ENCODE measurements at regions not wholly inside any gene's neighbourhood (a gene's known extent, or its start where the extent isn't known, plus 50 kb on each side); places are given as distances from the start of the nearest gene placed in this dataset.

DNA sequence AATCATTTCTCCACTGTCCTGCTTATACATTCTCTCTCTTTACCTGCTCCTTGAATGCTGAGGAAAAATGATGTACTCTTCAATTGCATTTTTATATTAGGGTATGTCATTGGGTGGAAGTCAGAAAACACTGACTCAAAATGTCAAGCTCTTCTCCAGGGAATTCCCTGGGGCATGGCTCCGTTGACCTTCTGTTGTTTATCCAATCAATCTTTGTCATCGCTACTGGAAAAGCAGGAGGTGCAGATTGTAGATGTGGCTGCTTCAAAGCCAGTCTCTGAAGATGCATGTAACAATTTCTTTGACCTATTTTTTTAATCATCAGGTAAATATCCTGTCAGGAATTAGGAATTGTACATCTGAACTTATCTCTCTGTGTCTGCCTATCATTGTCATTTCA lies 63.9 kb upstream of the TENT5A start:
- Histone ChIP-seq H3K4me1 (replicated peaks) (no peaks in the 10 kb centered on the region), H3K4me3 (no peak overlapping the region), H3K36me3 (no peaks in the 10 kb centered on the region), H3K9me3 (no peaks in the 10 kb centered on the region), H3K27ac (no peak overlapping the region), H3K27me3 (replicated peaks; ENCODE audit: insufficient read depth) (no peaks in the 10 kb centered on the region)
- WGBS: 62% methylated on average over 2 of the region's 2 CpGs
- TF ChIP-seq POLR2AphosphoS5 (IDR thresholded peaks at IDR 0.05) (no peak), POLR2A (IDR thresholded peaks at IDR 0.05) (no peak), CTCF (IDR thresholded peaks at IDR 0.05) (no peak)
- no peak for DNase-seq (ENCODE audit: low spot score)
- intact Hi-C loops (cut with DNase I): no loop called here

- 58% methylated on average over 2 of the region's 2 CpGs for WGBS
- H3K9me3 ChIP-seq: no peaks in the 10 kb centered on the region
- intact Hi-C loops (cut with DNase I): no loop called here
- no peak for TF ChIP-seq CTCF (IDR thresholded peaks at IDR 0.05)
- TF ChIP-seq POLR2AphosphoS5 (IDR thresholded peaks at IDR 0.05): no peak
- no peak for TF ChIP-seq POLR2A (IDR thresholded peaks at IDR 0.05)
- H3K36me3 ChIP-seq: no peaks in the 10 kb centered on the region
- H3K4me1 ChIP-seq (replicated peaks): no peaks in the 10 kb centered on the region
- no peak overlapping the region for H3K27ac ChIP-seq
- no peaks in the 10 kb centered on the region for H3K27me3 ChIP-seq (replicated peaks; ENCODE audit: insufficient read depth)
- no peak overlapping the region for H3K4me3 ChIP-seq
- DNase-seq (ENCODE audit: low spot score): no peak
Measured at GRCh38 chr6:81814370-81815076, 62.0 kb upstream of the TENT5A start.

- Histone ChIP-seq H3K9me3 (no peaks in the 10 kb centered on the region), H3K27ac (no peak overlapping the region), H3K36me3 (no peaks in the 10 kb centered on the region), H3K4me1 (replicated peaks) (no peaks in the 10 kb centered on the region), H3K4me3 (no peak overlapping the region), H3K27me3 (replicated peaks; ENCODE audit: insufficient read depth) (no peaks in the 10 kb centered on the region)
- intact Hi-C loops (cut with DNase I): no loop called here
- no peak for DNase-seq (ENCODE audit: low spot score)
- TF ChIP-seq POLR2A (IDR thresholded peaks at IDR 0.05): no peak
- no peak for TF ChIP-seq CTCF (IDR thresholded peaks at IDR 0.05)
Measured at GRCh38 chr6:81813305-81813704, 60.8 kb upstream of the TENT5A start.

- Histone ChIP-seq H3K36me3 (no peaks in the 10 kb centered on the region), H3K27me3 (replicated peaks; ENCODE audit: insufficient read depth) (no peaks in the 10 kb centered on the region), H3K4me3 (no peak overlapping the region), H3K27ac (no peak overlapping the region), H3K9me3 (no peaks in the 10 kb centered on the region), H3K4me1 (replicated peaks) (no peaks in the 10 kb centered on the region)
- no peak for DNase-seq (ENCODE audit: low spot score)
- WGBS: 89% methylated on average over 4 of the region's 4 CpGs
- intact Hi-C loops (cut with DNase I): no loop called here
- TF ChIP-seq POLR2A (IDR thresholded peaks at IDR 0.05): no peak
- TF ChIP-seq CTCF (IDR thresholded peaks at IDR 0.05): no peak
- TF ChIP-seq POLR2AphosphoS5 (IDR thresholded peaks at IDR 0.05): no peak
Measured at GRCh38 chr6:81812401-81812800, 59.9 kb upstream of the TENT5A start.

- Histone ChIP-seq H3K9me3 (no peaks in the 10 kb centered on the region), H3K4me3 (peak overlapping the region in 1 of 2 donors; percentile 1), H3K4me1 (replicated peaks) (no peaks in the 10 kb centered on the region), H3K27ac (no peak overlapping the region), H3K36me3 (no peaks in the 10 kb centered on the region), H3K27me3 (replicated peaks; ENCODE audit: insufficient read depth) (no peaks in the 10 kb centered on the region)
- no peak for DNase-seq (ENCODE audit: low spot score)
- TF ChIP-seq POLR2A (IDR thresholded peaks at IDR 0.05) (no peak), CTCF (IDR thresholded peaks at IDR 0.05) (no peak), POLR2AphosphoS5 (IDR thresholded peaks at IDR 0.05) (no peak)
- WGBS: 12% methylated on average over 6 of the region's 6 CpGs
- intact Hi-C loops (cut with DNase I): no loop called here
Measured at GRCh38 chr6:81808851-81809570, 56.5 kb upstream of the TENT5A start.

All from prostate gland (tissue), 2 donors.